Colonic mucosa (tissue), 4 donors: ENCODE measurements at regions not wholly inside any gene's neighbourhood (a gene's known extent, or its start where the extent isn't known, plus 50 kb on each side); places are given as distances from the start of the nearest gene placed in this dataset.

Source experiments
- DNase-seq: peaks from one replicate; pipeline ENCODE4 v3.0.0-alpha.2; 2020
- H3K27ac ChIP-seq: fragments of 200-600 bp; one replicate; pipeline ENCODE4 v1.8.0; 2021
- H3K27me3 ChIP-seq: fragments of 200-600 bp; one replicate; pipeline ENCODE4 v1.8.0; 2021
- H3K36me3 ChIP-seq: fragments of 200-600 bp; one replicate; pipeline ENCODE4 v1.8.0; 2021
- H3K4me1 ChIP-seq: fragments of 200-600 bp; one replicate; pipeline ENCODE4 v1.8.0; 2021; ENCODE audit warnings: mild to moderate bottlenecking
- H3K4me3 ChIP-seq: fragments of 200-600 bp; one replicate; pipeline ENCODE4 v1.8.0; 2021
- H3K9ac ChIP-seq, 2 donors: one replicate each; pipeline ENCODE4 v1.7.0; 2013; ENCODE audit warnings: control low read depth in 2 of 2, low read depth in 2 of 2, low read length in 2 of 2
- H3K9me3 ChIP-seq: fragments of 200-600 bp; one replicate; pipeline ENCODE4 v1.8.0; 2021
- intact Hi-C: fragments of 100-400 bp; cut with DNase I; formaldehyde crosslinking; loops from one replicate; pipeline ENCODE4 v1.14.1; 2022
- TF ChIP-seq, protein P1 (sequence below): fragments of 200-600 bp; IDR thresholded peaks from one replicate; pipeline ENCODE4 v1.8.0; 2022; ENCODE audit warnings: antibody characterized with exemption, mild to moderate bottlenecking
- donor health status: healthy.
- donor health status: DM: no; HTN: no; CAD: no.
- donor health status: DM: no; HTN: no; CAD: no.

DNA sequence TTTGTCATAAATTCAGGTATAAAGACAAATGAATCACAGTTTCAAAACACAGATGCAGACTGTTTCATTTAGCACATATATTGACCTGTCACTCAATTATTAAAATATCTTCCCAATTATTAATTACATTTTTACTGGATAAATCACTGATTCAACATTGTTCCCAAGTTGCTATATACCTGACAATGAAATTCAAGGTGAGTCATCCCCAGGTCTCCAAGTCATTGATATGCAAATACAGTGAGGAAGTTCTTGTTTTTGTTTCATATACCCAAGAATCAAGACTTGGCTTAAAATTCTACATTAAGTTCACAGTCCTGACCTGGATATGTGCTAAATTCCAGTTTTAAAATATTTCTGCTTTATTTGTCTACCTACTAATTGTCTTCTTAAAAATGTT lies 599.3 kb upstream of the PSMD7 start:
- Histone ChIP-seq H3K36me3 (no peaks in the 10 kb centered on the region), H3K9ac (no peak overlapping the region), H3K4me1 (no peaks in the 10 kb centered on the region), H3K4me3 (no peak overlapping the region), H3K27ac (no peak overlapping the region), H3K27me3 (no peaks in the 10 kb centered on the region), H3K9me3 (no peaks in the 10 kb centered on the region)
- intact Hi-C loops, result no loop called here
- DNase-seq, result no peak
- TF ChIP-seq, protein P1, sequence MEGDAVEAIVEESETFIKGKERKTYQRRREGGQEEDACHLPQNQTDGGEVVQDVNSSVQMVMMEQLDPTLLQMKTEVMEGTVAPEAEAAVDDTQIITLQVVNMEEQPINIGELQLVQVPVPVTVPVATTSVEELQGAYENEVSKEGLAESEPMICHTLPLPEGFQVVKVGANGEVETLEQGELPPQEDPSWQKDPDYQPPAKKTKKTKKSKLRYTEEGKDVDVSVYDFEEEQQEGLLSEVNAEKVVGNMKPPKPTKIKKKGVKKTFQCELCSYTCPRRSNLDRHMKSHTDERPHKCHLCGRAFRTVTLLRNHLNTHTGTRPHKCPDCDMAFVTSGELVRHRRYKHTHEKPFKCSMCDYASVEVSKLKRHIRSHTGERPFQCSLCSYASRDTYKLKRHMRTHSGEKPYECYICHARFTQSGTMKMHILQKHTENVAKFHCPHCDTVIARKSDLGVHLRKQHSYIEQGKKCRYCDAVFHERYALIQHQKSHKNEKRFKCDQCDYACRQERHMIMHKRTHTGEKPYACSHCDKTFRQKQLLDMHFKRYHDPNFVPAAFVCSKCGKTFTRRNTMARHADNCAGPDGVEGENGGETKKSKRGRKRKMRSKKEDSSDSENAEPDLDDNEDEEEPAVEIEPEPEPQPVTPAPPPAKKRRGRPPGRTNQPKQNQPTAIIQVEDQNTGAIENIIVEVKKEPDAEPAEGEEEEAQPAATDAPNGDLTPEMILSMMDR, result no peak

DNA sequence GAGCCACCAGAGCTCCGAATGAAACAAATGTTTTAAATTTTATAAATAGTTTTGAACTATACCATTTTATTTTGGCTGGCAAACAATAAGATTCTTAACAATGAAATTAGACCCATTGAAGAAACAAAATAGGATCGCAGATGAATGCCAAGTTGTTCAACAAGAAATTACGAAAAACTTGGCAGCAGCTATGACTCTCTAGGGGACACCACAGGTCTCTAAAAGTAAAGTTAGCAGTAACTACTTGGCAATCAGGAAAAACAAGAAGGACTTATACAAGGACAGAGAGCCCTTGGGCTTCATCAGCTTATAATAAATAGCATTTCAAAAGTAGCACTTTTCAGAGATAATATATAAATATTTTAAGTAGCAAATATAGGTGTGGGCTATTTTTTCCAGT lies 603.8 kb upstream of the PSMD7 start:
- Histone ChIP-seq H3K9me3 (no peaks in the 10 kb centered on the region), H3K9ac (no peak overlapping the region), H3K4me1 (no peaks in the 10 kb centered on the region), H3K36me3 (no peaks in the 10 kb centered on the region), H3K27ac (no peak overlapping the region), H3K27me3 (no peaks in the 10 kb centered on the region), H3K4me3 (no peak overlapping the region)
- no peak for DNase-seq
- TF ChIP-seq, protein P1, result no peak
- intact Hi-C loops, result no loop called here

DNA sequence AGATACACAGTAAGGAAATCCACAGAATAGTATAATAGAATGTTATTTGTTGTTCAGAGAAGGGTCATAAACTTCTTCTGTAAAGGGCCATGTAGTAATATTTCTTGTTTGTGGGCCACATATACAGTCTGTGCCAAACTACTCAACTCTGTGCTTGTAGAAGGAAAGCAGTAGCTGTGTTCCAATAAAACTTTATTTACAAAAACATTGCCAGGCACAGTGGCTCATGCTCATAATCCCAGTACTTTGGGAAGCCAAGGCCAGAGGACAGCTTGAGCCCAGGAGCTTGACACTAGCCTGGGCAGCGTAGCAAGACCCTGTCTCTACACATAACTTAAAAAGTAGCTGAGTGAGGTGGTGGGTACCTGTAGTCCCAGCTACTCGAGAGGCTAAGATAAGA lies 612.8 kb upstream of the PSMD7 start:
- no peaks in the 10 kb centered on the region for H3K4me1 ChIP-seq
- no peak overlapping the region for H3K4me3 ChIP-seq
- H3K9ac ChIP-seq, result no peak overlapping the region
- H3K27me3 ChIP-seq, result no peaks in the 10 kb centered on the region
- no peaks in the 10 kb centered on the region for H3K9me3 ChIP-seq
- intact Hi-C loops, result no loop called here
- no peak overlapping the region for H3K27ac ChIP-seq
- TF ChIP-seq, protein P1, result no peak
- no peaks in the 10 kb centered on the region for H3K36me3 ChIP-seq
- no peak for DNase-seq

DNA sequence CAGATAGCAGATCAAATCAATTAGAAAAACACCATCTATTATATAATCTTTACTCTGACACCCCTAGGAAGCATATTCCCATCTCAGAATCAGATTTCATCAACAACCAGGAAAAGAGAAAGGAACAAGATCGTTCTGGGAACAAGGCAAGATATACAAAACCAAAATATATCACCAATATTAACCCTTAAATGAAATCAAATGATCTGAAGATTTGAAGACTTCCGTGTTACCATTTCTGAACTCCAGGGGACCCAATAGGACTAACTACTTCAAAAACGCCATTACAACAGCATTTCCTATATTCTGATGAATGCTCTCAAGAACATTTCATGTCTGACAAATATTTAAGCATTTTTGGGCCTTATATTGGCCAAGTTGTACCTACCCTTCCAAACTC lies 624.2 kb upstream of the ZFHX3 start:
- Histone ChIP-seq H3K27me3 (no peaks in the 10 kb centered on the region), H3K27ac (no peak overlapping the region), H3K36me3 (no peaks in the 10 kb centered on the region), H3K4me1 (no peaks in the 10 kb centered on the region), H3K9me3 (no peaks in the 10 kb centered on the region), H3K9ac (no peak overlapping the region), H3K4me3 (no peak overlapping the region)
- DNase-seq, result no peak
- TF ChIP-seq, protein P1, result no peak
- intact Hi-C loops, result no loop called here

DNA sequence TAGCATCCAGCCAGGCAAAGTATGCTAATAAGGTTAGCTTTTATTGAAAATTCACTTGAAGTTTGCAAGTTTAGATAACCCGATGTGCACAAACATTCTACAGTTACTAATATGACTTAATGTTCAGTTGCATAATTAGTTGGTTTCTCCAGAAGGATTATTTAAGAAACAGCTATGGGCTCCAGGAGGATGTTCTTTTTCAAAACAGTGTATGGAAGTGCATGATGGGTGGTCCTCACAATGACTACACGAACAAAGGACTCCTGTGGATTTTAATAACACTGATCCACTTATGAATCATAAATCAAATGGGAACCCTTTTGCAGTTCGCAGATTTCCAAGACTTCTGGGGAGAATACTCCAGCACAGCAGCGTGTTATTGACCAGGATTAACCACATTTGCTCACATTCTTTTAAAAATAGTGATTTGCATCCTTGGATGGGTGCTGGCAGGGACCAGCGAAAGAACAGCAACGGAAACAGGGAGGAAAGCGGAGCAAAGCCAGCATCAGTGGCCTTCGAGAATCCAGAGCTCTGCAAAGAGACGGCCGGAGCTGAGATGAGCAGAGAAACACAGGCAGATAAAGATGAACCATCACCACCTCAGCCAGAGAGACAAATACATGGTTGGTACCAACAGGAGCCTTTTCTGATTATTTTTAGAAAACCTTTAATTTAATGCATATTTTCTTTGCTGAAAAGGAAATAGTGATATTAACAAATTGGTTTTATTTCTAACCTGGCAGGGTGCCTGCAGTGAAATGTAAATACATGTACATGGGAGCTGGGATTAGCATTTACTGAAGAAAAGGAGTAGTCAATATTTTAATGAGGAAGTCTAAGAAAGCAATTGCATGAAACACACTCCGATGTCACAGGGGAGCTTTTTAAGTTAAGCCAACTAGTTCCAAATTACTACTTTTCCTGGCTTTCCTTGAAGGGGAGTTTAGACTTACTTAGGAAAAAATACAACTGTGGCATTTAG lies 623.2 kb upstream of the ZFHX3 start:
- TF ChIP-seq, protein P1, result no peak
- intact Hi-C loops, result no loop called here
- Histone ChIP-seq H3K9me3 (no peaks in the 10 kb centered on the region), H3K4me3 (no peak overlapping the region), H3K36me3 (no peaks in the 10 kb centered on the region), H3K9ac (no peak overlapping the region), H3K27ac (no peak overlapping the region), H3K4me1 (no peaks in the 10 kb centered on the region), H3K27me3 (no peaks in the 10 kb centered on the region)
- DNase-seq, result no peak
